Thyroid gland (tissue), 4 donors: ENCODE measurements at regions not wholly inside any gene's neighbourhood (a gene's known extent, or its start where the extent isn't known, plus 50 kb on each side); places are given as distances from the start of the nearest gene placed in this dataset.

Source experiments
- DNase-seq, 2 donors: peaks; one replicate each; pipeline ENCODE4 v3.0.0-alpha.2; 2019
- H3K27ac ChIP-seq, 3 donors: fragments of 200-600 bp; sonication (generic); 1 replicate in 2 of 3; 2 replicates in 1 of 3; pipeline ENCODE4 v1.5.1; 2016 to 2019; ENCODE audit warnings: mild to moderate bottlenecking in 1 of 3, moderate library complexity in 1 of 3
- H3K27me3 ChIP-seq: fragments of 200-600 bp; sonication (generic); one replicate; pipeline ENCODE4 v1.5.1; 2019
- H3K36me3 ChIP-seq, 2 donors: fragments of 200-600 bp; sonication (generic); one replicate each; pipeline ENCODE4 v1.5.1; 2016 to 2019
- H3K4me1 ChIP-seq, 2 donors: fragments of 200-600 bp; sonication (generic); one replicate each; pipeline ENCODE4 v1.5.1; 2017 to 2019
- H3K4me3 ChIP-seq, 3 donors: fragments of 200-600 bp; sonication (generic); replicated peaks in 1 of 3; 1 replicate in 2 of 3; 2 replicates in 1 of 3; pipeline ENCODE4 v1.5.1; 2016; ENCODE audit warnings: mild to moderate bottlenecking in 1 of 3
- H3K9me3 ChIP-seq: fragments of 200-600 bp; sonication (generic); one replicate; pipeline ENCODE4 v1.5.1; 2017
- CTCF ChIP-seq, 6 experiments: fragments of 200-600 bp in 3 of 6; fragments of 450-650 bp in 3 of 6; sonication (generic) in 3 of 6; IDR thresholded peaks; one replicate each; pipeline ENCODE4 v1.5.1; 2016 to 2019; ENCODE audit warnings: antibody characterized with exemption in 6 of 6, mild to moderate bottlenecking in 2 of 6, inconsistent platforms in 1 of 6, moderate library complexity in 1 of 6
- POLR2A ChIP-seq, 2 donors: fragments of 450-650 bp; IDR thresholded peaks; one replicate each; pipeline ENCODE4 v1.6.1; 2017; ENCODE audit warnings: antibody characterized with exemption in 2 of 2, mild to moderate bottlenecking in 2 of 2, moderate library complexity in 1 of 2
- WGBS, 2 donors: methylation state at CpG; one replicate each; pipeline ENCODE4 v1.1.5; 2017; 5-methylcytosine and 5-hydroxymethylcytosine counted together
- intact Hi-C: fragments of 100-400 bp; cut with DNase I; formaldehyde crosslinking; loops from one replicate; pipeline ENCODE4 v1.15.1; 2023

- WGBS, 2 donors: 86 to 92% methylated on average over 4 of the region's 4 CpGs
- Histone ChIP-seq H3K27ac (no peak overlapping the region), H3K36me3 (no peaks in the 10 kb centered on the region), H3K4me1 (no peaks in the 10 kb centered on the region), H3K27me3 (no peaks in the 10 kb centered on the region), H3K4me3 (no peak overlapping the region), H3K9me3 (no peaks in the 10 kb centered on the region)
- TF ChIP-seq POLR2A (IDR thresholded peaks at IDR 0.05) (no peak), CTCF (IDR thresholded peaks at IDR 0.05) (no peak)
- no peak for DNase-seq
- intact Hi-C loops: no loop called here
Observed at GRCh38 chr12:105832806-105833205, 305.9 kb downstream of the NUAK1 start.

DNA sequence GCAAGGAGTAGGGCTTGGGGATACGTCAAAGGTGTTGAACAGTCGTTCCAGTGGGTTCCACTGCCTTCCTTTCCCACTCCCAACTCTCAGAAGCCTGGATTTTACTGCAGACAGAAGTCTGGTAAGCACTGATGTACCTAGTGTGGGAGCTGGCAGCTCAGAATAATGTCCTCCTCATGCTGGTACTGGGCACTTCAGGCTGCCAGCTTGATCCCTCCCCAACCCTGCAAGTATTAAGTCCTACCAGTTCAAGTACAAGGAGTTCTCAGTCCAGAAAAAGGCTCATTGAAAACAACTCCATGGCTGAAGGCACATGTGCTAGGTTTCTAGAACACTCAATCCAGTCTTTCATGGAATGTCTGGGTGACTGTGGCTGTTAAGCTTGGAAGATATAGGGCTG lies 304.3 kb downstream of the NUAK1 start:
- intact Hi-C loops: no loop called here
- TF ChIP-seq CTCF (IDR thresholded peaks at IDR 0.05) (no peak), POLR2A (IDR thresholded peaks at IDR 0.05) (no peak)
- Histone ChIP-seq H3K4me3 (no peak overlapping the region), H3K36me3 (no peaks in the 10 kb centered on the region), H3K9me3 (no peaks in the 10 kb centered on the region), H3K27ac (no peak overlapping the region), H3K4me1 (no peaks in the 10 kb centered on the region), H3K27me3 (no peaks in the 10 kb centered on the region)
- DNase-seq: peak; percentile 19 to 21
- 91 to 96% methylated on average over 2 of the region's 2 CpGs for WGBS, 2 donors

DNA sequence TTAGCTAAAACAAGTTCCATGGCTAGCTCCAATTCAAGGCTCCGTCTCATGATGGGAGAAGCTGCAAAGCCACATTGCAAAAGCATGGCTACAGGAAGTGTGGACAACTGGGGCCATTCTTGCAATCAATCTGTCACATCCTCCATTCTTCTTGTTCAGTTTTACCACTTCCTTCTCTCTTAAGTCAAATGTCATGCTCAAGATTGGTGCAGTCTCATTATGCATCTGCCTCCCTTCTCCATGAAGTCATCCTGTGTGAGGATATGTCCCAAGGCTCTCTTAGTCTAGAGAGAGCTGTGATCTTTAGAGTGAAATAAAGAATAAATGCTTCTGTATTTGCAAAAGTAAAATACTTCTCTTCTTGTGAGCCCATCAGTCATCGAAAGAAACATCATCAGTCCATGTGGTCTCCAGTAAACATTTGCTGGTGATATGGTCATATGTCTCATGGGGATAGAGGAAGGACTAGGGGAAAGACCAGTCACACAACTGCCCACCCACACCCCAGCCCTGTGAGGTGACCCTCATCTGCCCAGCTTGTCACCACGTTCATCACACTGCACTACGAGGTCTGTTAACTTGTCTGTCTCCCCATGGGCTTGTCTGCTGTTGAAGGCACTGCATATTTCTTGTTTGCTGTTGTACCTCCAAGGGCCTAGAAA lies 303.0 kb downstream of the NUAK1 start:
- WGBS, 2 donors: 90 to 92% methylated on average over 4 of the region's 4 CpGs
- intact Hi-C loops: no loop called here
- TF ChIP-seq CTCF (IDR thresholded peaks at IDR 0.05) (no peak), POLR2A (IDR thresholded peaks at IDR 0.05) (no peak)

DNA sequence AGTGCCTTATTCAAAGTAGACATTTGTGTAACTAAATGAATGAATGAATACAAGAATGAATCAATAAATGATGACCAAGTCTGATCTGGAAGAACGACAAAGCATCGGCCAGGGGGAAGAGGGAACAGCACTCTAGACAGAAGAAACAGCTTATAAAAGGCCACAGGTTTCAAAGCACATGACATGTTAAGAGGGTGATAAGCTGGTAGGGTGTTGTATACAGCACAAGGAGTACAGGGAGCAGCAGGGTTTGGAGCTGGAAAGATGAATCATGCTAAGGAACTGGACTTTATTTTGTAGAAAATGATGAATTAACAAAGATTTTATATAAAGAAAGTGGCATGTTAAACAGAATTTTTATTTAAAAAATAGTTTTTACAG lies 302.5 kb downstream of the NUAK1 start:
- TF ChIP-seq POLR2A (IDR thresholded peaks at IDR 0.05): no peak
- no peak for TF ChIP-seq CTCF (IDR thresholded peaks at IDR 0.05)

More for the DNA sequence above, 303.0 kb downstream of the NUAK1 start:
- Histone ChIP-seq H3K4me3 (no peak overlapping the region), H3K27me3 (no peaks in the 10 kb centered on the region), H3K9me3 (no peaks in the 10 kb centered on the region), H3K4me1 (no peaks in the 10 kb centered on the region), H3K36me3 (no peaks in the 10 kb centered on the region), H3K27ac (no peak overlapping the region)
- no peak for DNase-seq

GRCh38 chr12:105839629-105840127 lies 299.1 kb downstream of the NUAK1 start:
- no peak for DNase-seq
- H3K27ac ChIP-seq: no peak overlapping the region
- 92 to 93% methylated on average over 4 of the region's 4 CpGs for WGBS, 2 donors
- no peak for TF ChIP-seq CTCF (IDR thresholded peaks at IDR 0.05)
- TF ChIP-seq POLR2A (IDR thresholded peaks at IDR 0.05): no peak
- intact Hi-C loops: no loop called here
- H3K4me1 ChIP-seq: no peaks in the 10 kb centered on the region
- no peaks in the 10 kb centered on the region for H3K36me3 ChIP-seq
- no peak overlapping the region for H3K4me3 ChIP-seq
- H3K9me3 ChIP-seq: no peaks in the 10 kb centered on the region
- H3K27me3 ChIP-seq: no peaks in the 10 kb centered on the region

More for the DNA sequence above, 302.5 kb downstream of the NUAK1 start:
- intact Hi-C loops: no loop called here
- Histone ChIP-seq H3K4me3 (no peak overlapping the region), H3K27ac (no peak overlapping the region), H3K36me3 (no peaks in the 10 kb centered on the region), H3K9me3 (no peaks in the 10 kb centered on the region), H3K4me1 (no peaks in the 10 kb centered on the region), H3K27me3 (no peaks in the 10 kb centered on the region)
- DNase-seq: no peak
- 81 to 82% methylated on average over 2 of the region's 2 CpGs for WGBS, 2 donors
